ENCODE measurements at regions not wholly inside any gene's neighbourhood (a gene's known extent, or its start where the extent isn't known, plus 50 kb on each side); places are given as distances from the start of the nearest gene placed in this dataset.

DNA sequence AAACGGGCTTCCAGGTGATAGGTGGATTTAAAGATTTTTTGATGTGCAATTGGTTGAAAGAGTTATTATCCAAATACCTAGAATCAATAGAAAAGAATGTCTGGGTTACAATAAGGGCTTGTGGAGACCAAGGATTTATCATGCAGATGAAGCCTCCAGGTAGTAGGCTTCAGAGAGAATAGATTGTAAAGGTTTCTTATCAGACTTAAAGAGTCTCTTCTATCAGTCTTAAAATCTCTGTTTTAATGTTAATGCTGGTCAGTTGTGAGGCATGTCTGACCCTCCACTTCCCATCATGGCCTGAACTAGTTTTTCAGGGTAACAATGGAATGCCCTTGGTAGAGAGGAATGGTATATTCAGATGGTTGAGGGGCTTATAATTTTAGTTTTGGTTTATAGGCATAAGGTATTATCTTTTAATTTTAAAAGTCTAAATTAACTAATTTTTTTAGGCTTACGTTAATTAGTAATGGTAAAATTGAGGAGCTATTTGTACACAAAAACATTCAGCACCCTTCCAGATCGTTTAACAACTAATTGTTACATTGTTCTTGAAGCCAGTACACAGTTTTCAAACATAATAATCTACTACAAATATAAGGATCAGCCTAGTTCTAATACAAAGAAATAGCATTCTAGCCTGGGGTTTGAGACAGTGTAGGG lies 704.2 kb upstream of the MBL2 start:
- Histone ChIP-seq H3K27ac (no peak overlapping the region), H3K36me3 (no peaks in the 10 kb centered on the region), H3K9me3 (no peaks in the 10 kb centered on the region), H3K27me3 (no peaks in the 10 kb centered on the region), H3K4me1 (no peaks in the 10 kb centered on the region), H3K4me3 (no peak overlapping the region)
- ATAC-seq (ENCODE audit: low FRiP score in 2 of 2) (no peak), DNase-seq (no peak)
- 68 to 79% methylated on average over 3 of the region's 3 CpGs for WGBS, 2 donors
- TF ChIP-seq, protein P1, sequence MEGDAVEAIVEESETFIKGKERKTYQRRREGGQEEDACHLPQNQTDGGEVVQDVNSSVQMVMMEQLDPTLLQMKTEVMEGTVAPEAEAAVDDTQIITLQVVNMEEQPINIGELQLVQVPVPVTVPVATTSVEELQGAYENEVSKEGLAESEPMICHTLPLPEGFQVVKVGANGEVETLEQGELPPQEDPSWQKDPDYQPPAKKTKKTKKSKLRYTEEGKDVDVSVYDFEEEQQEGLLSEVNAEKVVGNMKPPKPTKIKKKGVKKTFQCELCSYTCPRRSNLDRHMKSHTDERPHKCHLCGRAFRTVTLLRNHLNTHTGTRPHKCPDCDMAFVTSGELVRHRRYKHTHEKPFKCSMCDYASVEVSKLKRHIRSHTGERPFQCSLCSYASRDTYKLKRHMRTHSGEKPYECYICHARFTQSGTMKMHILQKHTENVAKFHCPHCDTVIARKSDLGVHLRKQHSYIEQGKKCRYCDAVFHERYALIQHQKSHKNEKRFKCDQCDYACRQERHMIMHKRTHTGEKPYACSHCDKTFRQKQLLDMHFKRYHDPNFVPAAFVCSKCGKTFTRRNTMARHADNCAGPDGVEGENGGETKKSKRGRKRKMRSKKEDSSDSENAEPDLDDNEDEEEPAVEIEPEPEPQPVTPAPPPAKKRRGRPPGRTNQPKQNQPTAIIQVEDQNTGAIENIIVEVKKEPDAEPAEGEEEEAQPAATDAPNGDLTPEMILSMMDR (IDR thresholded peaks at IDR 0.05): no peak

DNA sequence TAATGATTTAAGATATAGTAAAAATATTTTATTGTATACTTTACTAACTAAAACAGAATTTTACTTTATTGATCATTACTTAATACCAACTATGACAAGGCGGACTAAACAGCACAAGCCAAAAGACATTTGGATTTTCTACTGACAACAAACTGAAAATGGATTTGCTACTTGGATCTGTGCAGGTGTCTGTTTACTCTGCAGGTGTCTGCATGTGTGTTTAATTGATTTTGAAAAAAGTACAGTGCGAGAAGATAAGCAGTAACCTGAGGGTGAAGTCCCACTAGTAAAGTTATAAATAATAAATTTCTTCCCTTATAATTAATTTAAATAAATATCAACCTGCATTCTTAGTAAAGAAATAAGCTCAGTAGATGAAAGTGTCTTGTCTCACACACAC lies 696.8 kb upstream of the MBL2 start:
- ATAC-seq (ENCODE audit: low FRiP score in 2 of 2): no peak
- WGBS, 2 donors: 93% methylated on average over 2 of the region's 2 CpGs

DNA sequence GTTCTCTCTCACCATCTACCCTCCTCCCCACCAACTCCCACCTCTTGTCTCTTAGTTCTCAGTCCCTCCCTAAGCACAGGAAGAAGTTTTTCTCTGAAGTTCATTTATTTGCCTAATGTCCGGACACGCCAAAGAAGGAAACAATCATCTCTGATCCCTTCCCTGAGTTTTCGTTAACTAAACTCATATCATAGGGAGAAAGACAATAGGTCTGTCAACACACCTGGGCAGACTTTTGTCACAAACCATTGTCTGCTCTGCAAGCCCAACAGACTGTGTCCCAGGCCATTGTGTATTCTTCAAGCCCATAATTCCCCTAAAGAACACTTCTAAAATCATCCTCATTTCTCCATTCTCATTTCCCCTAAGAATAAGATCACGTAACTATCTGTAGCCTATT lies 691.0 kb upstream of the MBL2 start:
- no peak overlapping the region for H3K27ac ChIP-seq
- no peak for DNase-seq
- no peak overlapping the region for H3K4me3 ChIP-seq
- no peaks in the 10 kb centered on the region for H3K36me3 ChIP-seq
- TF ChIP-seq EP300 (IDR thresholded peaks at IDR 0.05) (no peak), POLR2A (IDR thresholded peaks at IDR 0.05) (no peak), POLR2AphosphoS5 (IDR thresholded peaks at IDR 0.05) (no peak)
- TF ChIP-seq, protein P1 (IDR thresholded peaks at IDR 0.05): no peak
- H3K9me3 ChIP-seq: no peaks in the 10 kb centered on the region
- 68 to 84% methylated on average over 4 of the region's 4 CpGs for WGBS, 2 donors
- ATAC-seq (ENCODE audit: low FRiP score in 2 of 2): no peak
- no peaks in the 10 kb centered on the region for H3K4me1 ChIP-seq
- H3K27me3 ChIP-seq: no peaks in the 10 kb centered on the region

More for the DNA sequence above, 696.8 kb upstream of the MBL2 start:
- no peak for TF ChIP-seq POLR2AphosphoS5 (IDR thresholded peaks at IDR 0.05)
- TF ChIP-seq POLR2A (IDR thresholded peaks at IDR 0.05): no peak
- no peak for TF ChIP-seq EP300 (IDR thresholded peaks at IDR 0.05)
- TF ChIP-seq, protein P1 (IDR thresholded peaks at IDR 0.05): no peak
- Histone ChIP-seq H3K4me1 (no peaks in the 10 kb centered on the region), H3K27ac (no peak overlapping the region), H3K9me3 (no peaks in the 10 kb centered on the region), H3K4me3 (no peak overlapping the region), H3K36me3 (no peaks in the 10 kb centered on the region), H3K27me3 (no peaks in the 10 kb centered on the region)
- no peak for DNase-seq

DNA sequence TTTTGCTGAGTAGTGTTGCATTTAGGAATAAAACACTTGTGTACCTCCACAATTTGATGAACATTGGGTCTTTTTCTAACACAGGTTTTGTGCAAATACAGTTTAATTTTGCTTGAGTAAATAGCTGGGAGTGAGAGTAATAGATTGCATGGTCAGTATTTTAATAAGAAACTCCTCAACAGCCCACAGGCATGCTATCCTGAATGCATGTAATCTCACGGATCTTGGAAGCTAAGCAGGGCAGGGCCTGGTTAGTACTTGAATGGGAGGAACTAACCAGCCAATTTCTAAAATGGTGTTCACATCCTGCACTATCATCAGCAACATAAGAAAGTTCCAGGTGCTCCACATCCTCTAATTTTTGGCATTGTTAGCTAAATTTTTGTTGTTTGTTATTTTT lies 685.4 kb upstream of the MBL2 start:
- no peaks in the 10 kb centered on the region for H3K9me3 ChIP-seq
- H3K4me3 ChIP-seq: no peak overlapping the region
- no peak for DNase-seq
- H3K27me3 ChIP-seq: no peaks in the 10 kb centered on the region
- no peak for ATAC-seq (ENCODE audit: low FRiP score in 2 of 2)
- TF ChIP-seq, protein P1 (IDR thresholded peaks at IDR 0.05): no peak
- TF ChIP-seq EP300 (IDR thresholded peaks at IDR 0.05) (no peak), POLR2A (IDR thresholded peaks at IDR 0.05) (no peak), POLR2AphosphoS5 (IDR thresholded peaks at IDR 0.05) (no peak)
- 79 to 86% methylated on average over 1 of the region's 1 CpG for WGBS, 2 donors
- no peaks in the 10 kb centered on the region for H3K4me1 ChIP-seq
- H3K36me3 ChIP-seq: no peaks in the 10 kb centered on the region
- H3K27ac ChIP-seq: no peak overlapping the region

DNA sequence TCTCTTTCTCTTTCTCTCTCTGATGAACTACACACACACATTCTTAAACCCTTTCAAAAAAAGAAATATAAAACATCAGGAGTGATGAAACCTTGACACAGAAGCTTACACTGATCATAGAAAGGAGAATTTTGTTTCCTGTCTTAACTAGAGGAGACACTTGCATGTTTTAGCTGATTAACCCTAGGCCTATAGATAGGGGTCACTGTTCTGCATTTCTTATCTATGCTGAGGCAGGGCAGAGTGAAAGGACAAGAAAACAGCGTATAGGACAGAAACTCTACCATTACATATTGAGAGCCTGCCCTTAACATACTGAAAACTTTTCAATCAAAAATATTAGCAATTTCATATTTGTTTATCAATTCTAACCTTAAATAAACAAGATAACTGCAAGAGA lies 680.6 kb upstream of the MBL2 start:
- no peaks in the 10 kb centered on the region for H3K36me3 ChIP-seq
- no peaks in the 10 kb centered on the region for H3K4me1 ChIP-seq
- DNase-seq: no peak
- no peak for ATAC-seq (ENCODE audit: low FRiP score in 2 of 2)
- 73 to 80% methylated on average over 1 of the region's 1 CpG for WGBS, 2 donors
- no peaks in the 10 kb centered on the region for H3K27me3 ChIP-seq
- no peak overlapping the region for H3K27ac ChIP-seq
- TF ChIP-seq POLR2AphosphoS5 (IDR thresholded peaks at IDR 0.05): no peak
- no peak for TF ChIP-seq EP300 (IDR thresholded peaks at IDR 0.05)
- TF ChIP-seq, protein P1 (IDR thresholded peaks at IDR 0.05): no peak
- TF ChIP-seq POLR2A (IDR thresholded peaks at IDR 0.05): no peak
- H3K9me3 ChIP-seq: no peaks in the 10 kb centered on the region
- no peak overlapping the region for H3K4me3 ChIP-seq
